Testis (tissue), 2 donors: ENCODE measurements at regions not wholly inside any gene's neighbourhood (a gene's known extent, or its start where the extent isn't known, plus 50 kb on each side); places are given as distances from the start of the nearest gene placed in this dataset.

ENCODE experiments used
- POLR2A ChIP-seq: fragments of 450-650 bp; IDR thresholded peaks from one replicate; pipeline ENCODE4 v1.6.1; 2017; ENCODE audit warnings: antibody characterized with exemption, mild to moderate bottlenecking, moderate library complexity
- TF ChIP-seq, protein P1 (sequence below), 3 experiments: fragments of 450-650 bp in 2 of 3; fragments of 200-600 bp in 1 of 3; sonication (generic) in 1 of 3; IDR thresholded peaks; one replicate each; pipeline ENCODE4 v1.5.1; 2016 to 2019; ENCODE audit warnings: antibody characterized with exemption in 3 of 3, mild to moderate bottlenecking in 2 of 3, moderate library complexity in 1 of 3

DNA sequence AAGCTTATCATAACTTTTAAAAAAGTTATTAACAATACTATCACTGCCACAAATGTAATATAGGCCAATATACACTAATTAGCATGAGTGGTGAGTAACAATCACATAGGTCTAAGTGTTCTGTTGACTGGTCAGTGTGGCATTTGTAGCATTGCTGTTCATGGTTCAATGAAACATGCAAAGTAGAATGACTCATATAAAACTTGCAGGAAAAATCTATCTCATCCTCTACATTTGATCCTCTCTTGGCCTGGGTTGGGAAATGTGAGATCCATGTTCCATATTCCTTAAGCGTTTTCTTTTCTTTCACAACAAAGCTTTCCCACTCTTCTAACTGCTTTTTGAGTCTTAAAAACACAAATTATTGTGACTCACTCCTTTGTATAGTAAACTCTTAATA is 1418.7 kb downstream of the FSTL5 start:
- TF ChIP-seq, protein P1, sequence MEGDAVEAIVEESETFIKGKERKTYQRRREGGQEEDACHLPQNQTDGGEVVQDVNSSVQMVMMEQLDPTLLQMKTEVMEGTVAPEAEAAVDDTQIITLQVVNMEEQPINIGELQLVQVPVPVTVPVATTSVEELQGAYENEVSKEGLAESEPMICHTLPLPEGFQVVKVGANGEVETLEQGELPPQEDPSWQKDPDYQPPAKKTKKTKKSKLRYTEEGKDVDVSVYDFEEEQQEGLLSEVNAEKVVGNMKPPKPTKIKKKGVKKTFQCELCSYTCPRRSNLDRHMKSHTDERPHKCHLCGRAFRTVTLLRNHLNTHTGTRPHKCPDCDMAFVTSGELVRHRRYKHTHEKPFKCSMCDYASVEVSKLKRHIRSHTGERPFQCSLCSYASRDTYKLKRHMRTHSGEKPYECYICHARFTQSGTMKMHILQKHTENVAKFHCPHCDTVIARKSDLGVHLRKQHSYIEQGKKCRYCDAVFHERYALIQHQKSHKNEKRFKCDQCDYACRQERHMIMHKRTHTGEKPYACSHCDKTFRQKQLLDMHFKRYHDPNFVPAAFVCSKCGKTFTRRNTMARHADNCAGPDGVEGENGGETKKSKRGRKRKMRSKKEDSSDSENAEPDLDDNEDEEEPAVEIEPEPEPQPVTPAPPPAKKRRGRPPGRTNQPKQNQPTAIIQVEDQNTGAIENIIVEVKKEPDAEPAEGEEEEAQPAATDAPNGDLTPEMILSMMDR (IDR thresholded peaks at IDR 0.05) = no peak
- no peak for TF ChIP-seq POLR2A
